ENCODE measurements at regions not wholly inside any gene's neighbourhood (a gene's known extent, or its start where the extent isn't known, plus 50 kb on each side); places are given as distances from the start of the nearest gene placed in this dataset.

- TF ChIP-seq TCF12 (IDR thresholded peaks at IDR 0.05) (no peak), POLR2AphosphoS5 (IDR thresholded peaks at IDR 0.05; ENCODE audit: low read depth, low read length) (no peak), JUND (IDR thresholded peaks at IDR 0.05) (no peak), REST (IDR thresholded peaks at IDR 0.05; ENCODE audit: low read depth, low read length) (no peak), FOXM1 (IDR thresholded peaks at IDR 0.05; ENCODE audit: low read depth) (no peak), CTCF (IDR thresholded peaks at IDR 0.05) (no peak), EZH2phosphoT487 (IDR thresholded peaks at IDR 0.05; ENCODE audit: borderline replicate concordance, low read depth) (no peak), RFX5 (IDR thresholded peaks at IDR 0.05; ENCODE audit: low read length) (no peak), YY1 (IDR thresholded peaks at IDR 0.05; ENCODE audit: low read depth) (no peak)
These were observed 233.6 kb downstream of the STIM2 start for GRCh38 chr4:27094224-27094623.

All from SK-N-SH (cell line).